Fibroblast of lung (primary cell): ENCODE measurements at regions not wholly inside any gene's neighbourhood (a gene's known extent, or its start where the extent isn't known, plus 50 kb on each side); places are given as distances from the start of the nearest gene placed in this dataset.

Experiments
- CTCF ChIP-seq, 2 donors: IDR thresholded peaks in 1 of 2; conservative IDR thresholded peaks in 1 of 2; 1 replicate in 1 of 2; 2 replicates in 1 of 2; pipeline ENCODE4 v1.5.1; 2011 to 2012; ENCODE audit warnings: low read length in 2 of 2, control low read depth in 1 of 2, inconsistent platforms in 1 of 2, low read depth in 1 of 2, mild to moderate bottlenecking in 1 of 2
- EZH2 ChIP-seq: IDR thresholded peaks from 2 replicates; pipeline ENCODE4 v1.5.1; 2012; ENCODE audit warnings: low read length, control low read depth, mild to moderate bottlenecking; ENCODE audit errors: missing control alignments

GRCh38 chr10:52672880-52673279 is 99.7 kb downstream of the MBL2 start:
- TF ChIP-seq CTCF (conservative IDR thresholded peaks at IDR 0.05 in 1 of 2, IDR thresholded peaks at IDR 0.05 in 1 of 2; ENCODE audit: low read depth in 1 of 2, low read length in 2 of 2) (no peak), EZH2 (no peak)
